MM.1S (cell line): ENCODE measurements at regions not wholly inside any gene's neighbourhood (a gene's known extent, or its start where the extent isn't known, plus 50 kb on each side); places are given as distances from the start of the nearest gene placed in this dataset.

Experiments used
- DNase-seq: peaks from one replicate; pipeline ENCODE4 v3.0.0-alpha.2; 2015
- H2AFZ ChIP-seq: fragments of 300-600 bp; sonication (generic); 2 replicates; pipeline ENCODE4 v1.6.0; 2016; ENCODE audit warnings: antibody characterized with exemption, low read length
- H3F3A ChIP-seq: fragments of 300-600 bp; sonication (generic); 2 replicates; pipeline ENCODE4 v1.6.1; 2016; ENCODE audit warnings: mild to moderate bottlenecking, antibody characterized with exemption, low read length, moderate library complexity, mixed read lengths; ENCODE audit not compliant: insufficient read depth
- H3K27ac ChIP-seq: fragments of 300-600 bp; sonication (generic); 2 replicates; pipeline ENCODE4 v1.5.1; 2016; ENCODE audit warnings: mild to moderate bottlenecking, low read length
- H3K27me3 ChIP-seq: fragments of 300-600 bp; sonication (generic); replicated peaks from 2 replicates; pipeline ENCODE4 v1.6.0; 2016; ENCODE audit warnings: low read length; ENCODE audit not compliant: insufficient read depth
- H3K36me3 ChIP-seq: fragments of 300-600 bp; sonication (generic); replicated peaks from 2 replicates; pipeline ENCODE4 v1.6.1; 2016; ENCODE audit warnings: mild to moderate bottlenecking, low read length, mixed read lengths; ENCODE audit not compliant: insufficient read depth
- H3K4me1 ChIP-seq: fragments of 300-600 bp; sonication (generic); 2 replicates; pipeline ENCODE4 v1.6.1; 2016; ENCODE audit warnings: low read length, mixed read lengths
- H3K4me2 ChIP-seq: fragments of 300-600 bp; sonication (generic); 2 replicates; pipeline ENCODE4 v1.6.0; 2016; ENCODE audit warnings: low read depth, low read length
- H3K4me3 ChIP-seq: fragments of 300-600 bp; sonication (generic); 2 replicates; pipeline ENCODE4 v1.5.1; 2016; ENCODE audit warnings: low read length, mixed read lengths
- H3K79me2 ChIP-seq: fragments of 300-600 bp; sonication (generic); 2 replicates; pipeline ENCODE4 v1.6.1; 2016; ENCODE audit warnings: mixed run types, low read length, mixed read lengths
- H3K9ac ChIP-seq: fragments of 300-600 bp; sonication (generic); 2 replicates; pipeline ENCODE4 v1.6.1; 2016; ENCODE audit warnings: low read length, mixed read lengths
- H3K9me2 ChIP-seq: fragments of 300-600 bp; sonication (generic); replicated peaks from 2 replicates; pipeline ENCODE4 v1.6.1; 2016; ENCODE audit warnings: mild to moderate bottlenecking, low read length, mixed read lengths; ENCODE audit not compliant: insufficient read depth
- H3K9me3 ChIP-seq: fragments of 300-600 bp; sonication (generic); replicated peaks from 2 replicates; pipeline ENCODE4 v1.6.1; 2016; ENCODE audit warnings: mild to moderate bottlenecking, low read length, mixed read lengths; ENCODE audit not compliant: insufficient read depth
- H4K20me1 ChIP-seq: fragments of 300-600 bp; sonication (generic); 2 replicates; pipeline ENCODE4 v1.6.1; 2016; ENCODE audit warnings: mild to moderate bottlenecking, low read length, moderate library complexity, mixed read lengths; ENCODE audit not compliant: insufficient read depth
- EZH2 ChIP-seq: fragments of 300-600 bp; sonication (generic); optimal IDR thresholded peaks from 2 replicates; pipeline ENCODE3; 2017; ENCODE audit warnings: low read depth, mild to moderate bottlenecking, antibody characterized with exemption, low read length, mixed read lengths
- EZH2phosphoT487 ChIP-seq: fragments of 300-600 bp; sonication (generic); IDR thresholded peaks from 2 replicates; pipeline ENCODE4 v1.6.1; 2018; ENCODE audit warnings: antibody characterized with exemption, low read length
- TF ChIP-seq, protein P1 (sequence below): fragments of 300-600 bp; sonication (generic); IDR thresholded peaks from 2 replicates; pipeline ENCODE4 v1.5.1; 2016; ENCODE audit warnings: antibody characterized with exemption, low read length, mixed read lengths

DNA sequence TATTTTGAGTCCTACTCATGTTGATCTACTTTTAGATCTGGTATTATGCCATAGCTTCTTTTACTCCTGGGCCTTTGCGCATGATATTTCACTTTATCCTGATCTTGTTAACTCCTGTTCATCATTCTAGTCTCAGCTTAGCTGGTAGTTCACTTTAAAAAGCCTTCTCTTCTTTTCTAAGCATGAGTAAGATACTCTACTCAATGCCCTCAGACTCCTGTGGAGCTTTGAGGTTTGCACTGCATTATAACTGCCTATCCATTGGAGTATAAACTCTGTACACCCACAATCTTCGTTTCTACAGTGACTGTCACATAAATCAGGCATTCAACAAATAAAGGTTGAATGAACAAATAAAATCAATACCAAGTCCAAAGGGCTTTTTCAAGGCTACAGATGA is 357.9 kb upstream of the KCNH8 start:
- Histone ChIP-seq H2AFZ (no peak overlapping the region), H3F3A (0 out of 2 replicates have a peak, but pooled peaks cover 3% of the 10 kb centered on the region), H3K9me3 (no peaks in the 10 kb centered on the region), H3K4me2 (no peak overlapping the region), H3K27ac (no peak overlapping the region), H3K9ac (no peak overlapping the region), H3K9me2 (no peaks in the 10 kb centered on the region), H3K36me3 (no peaks in the 10 kb centered on the region), H3K27me3 (no peaks in the 10 kb centered on the region), H3K4me1 (peaks cover 4% of the 10 kb centered on the region), H3K4me3 (no peak overlapping the region), H3K79me2 (no peaks in the 10 kb centered on the region), H4K20me1 (no peaks in the 10 kb centered on the region)
- DNase-seq = no peak
- TF ChIP-seq, protein P1, sequence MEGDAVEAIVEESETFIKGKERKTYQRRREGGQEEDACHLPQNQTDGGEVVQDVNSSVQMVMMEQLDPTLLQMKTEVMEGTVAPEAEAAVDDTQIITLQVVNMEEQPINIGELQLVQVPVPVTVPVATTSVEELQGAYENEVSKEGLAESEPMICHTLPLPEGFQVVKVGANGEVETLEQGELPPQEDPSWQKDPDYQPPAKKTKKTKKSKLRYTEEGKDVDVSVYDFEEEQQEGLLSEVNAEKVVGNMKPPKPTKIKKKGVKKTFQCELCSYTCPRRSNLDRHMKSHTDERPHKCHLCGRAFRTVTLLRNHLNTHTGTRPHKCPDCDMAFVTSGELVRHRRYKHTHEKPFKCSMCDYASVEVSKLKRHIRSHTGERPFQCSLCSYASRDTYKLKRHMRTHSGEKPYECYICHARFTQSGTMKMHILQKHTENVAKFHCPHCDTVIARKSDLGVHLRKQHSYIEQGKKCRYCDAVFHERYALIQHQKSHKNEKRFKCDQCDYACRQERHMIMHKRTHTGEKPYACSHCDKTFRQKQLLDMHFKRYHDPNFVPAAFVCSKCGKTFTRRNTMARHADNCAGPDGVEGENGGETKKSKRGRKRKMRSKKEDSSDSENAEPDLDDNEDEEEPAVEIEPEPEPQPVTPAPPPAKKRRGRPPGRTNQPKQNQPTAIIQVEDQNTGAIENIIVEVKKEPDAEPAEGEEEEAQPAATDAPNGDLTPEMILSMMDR = no peak
- no peak for TF ChIP-seq EZH2

DNA sequence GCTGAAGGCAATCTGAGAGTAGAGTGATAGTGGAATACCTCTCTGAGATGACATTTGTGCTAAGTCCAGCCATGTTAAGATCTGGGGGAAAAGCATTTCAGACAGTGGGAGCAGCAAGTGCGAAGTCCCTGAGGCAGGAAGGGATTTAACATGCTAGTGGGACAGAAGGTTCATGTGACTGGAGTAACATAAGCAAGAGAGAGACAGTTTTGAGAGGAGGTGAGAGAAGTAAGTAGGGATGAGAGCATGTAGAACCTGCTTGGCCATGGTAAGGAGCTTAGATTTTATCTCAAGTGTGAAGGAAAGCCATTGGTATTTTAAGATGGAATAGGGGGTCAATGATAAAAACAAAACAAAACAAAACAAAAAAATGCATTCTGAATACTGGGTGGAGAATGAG is 358.6 kb upstream of the KCNH8 start:
- no peaks in the 10 kb centered on the region for H3K9me2 ChIP-seq
- no peaks in the 10 kb centered on the region for H3K27me3 ChIP-seq
- H3F3A ChIP-seq = 0 out of 2 replicates have a peak, but pooled peaks cover 3% of the 10 kb centered on the region
- peaks cover 4% of the 10 kb centered on the region for H3K4me1 ChIP-seq
- H4K20me1 ChIP-seq = no peaks in the 10 kb centered on the region
- no peaks in the 10 kb centered on the region for H3K36me3 ChIP-seq
- H3K79me2 ChIP-seq = no peaks in the 10 kb centered on the region
- TF ChIP-seq, protein P1 = no peak
- TF ChIP-seq EZH2phosphoT487 (no peak), EZH2 (no peak)
- no peak overlapping the region for H3K4me3 ChIP-seq
- no peak for DNase-seq
- H3K9ac ChIP-seq = no peak overlapping the region
- no peak overlapping the region for H3K4me2 ChIP-seq
- no peak overlapping the region for H3K27ac ChIP-seq
- H2AFZ ChIP-seq = no peak overlapping the region
- H3K9me3 ChIP-seq = no peaks in the 10 kb centered on the region

DNA sequence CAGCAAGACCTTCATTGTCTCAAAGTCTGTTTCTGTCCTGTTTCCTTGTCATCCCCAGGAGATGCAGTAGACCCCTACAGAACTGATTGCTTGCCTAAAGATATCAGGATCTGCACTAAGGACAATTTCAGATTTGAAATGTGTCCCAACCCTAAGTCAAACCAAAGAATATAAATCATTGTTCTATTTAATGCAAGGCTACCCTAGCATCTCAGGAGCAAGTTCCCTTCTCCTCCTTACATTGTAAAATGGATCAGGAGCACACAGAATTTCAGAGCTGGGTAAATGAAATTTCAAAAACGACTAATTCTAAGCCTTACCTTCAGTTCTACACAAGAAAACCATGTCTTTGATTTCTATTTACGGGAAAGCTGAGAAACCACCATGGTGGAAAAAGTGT is 360.9 kb upstream of the KCNH8 start:
- no peak overlapping the region for H3K9ac ChIP-seq
- no peaks in the 10 kb centered on the region for H3K27me3 ChIP-seq
- DNase-seq = no peak

More for the DNA sequence above, 360.9 kb upstream of the KCNH8 start:
- no peak overlapping the region for H3K4me2 ChIP-seq
- 0 out of 2 replicates have a peak overlapping the region, but pooled peaks have one; percentile 15 for H2AFZ ChIP-seq
- H3K4me3 ChIP-seq = no peak overlapping the region
- no peaks in the 10 kb centered on the region for H3K79me2 ChIP-seq
- no peaks in the 10 kb centered on the region for H3K9me2 ChIP-seq
- 0 out of 2 replicates have a peak, but pooled peaks cover 3% of the 10 kb centered on the region for H3F3A ChIP-seq
- TF ChIP-seq, protein P1 = no peak
- TF ChIP-seq EZH2 = no peak
- TF ChIP-seq EZH2phosphoT487 = no peak
- no peak overlapping the region for H3K27ac ChIP-seq
- peaks cover 4% of the 10 kb centered on the region for H3K4me1 ChIP-seq
- no peaks in the 10 kb centered on the region for H3K9me3 ChIP-seq
- no peaks in the 10 kb centered on the region for H3K36me3 ChIP-seq
- H4K20me1 ChIP-seq = no peaks in the 10 kb centered on the region
